ENCODE measurements at regions not wholly inside any gene's neighbourhood (a gene's known extent, or its start where the extent isn't known, plus 50 kb on each side); places are given as distances from the start of the nearest gene placed in this dataset.

- no peak for FAIRE-seq
- no peak overlapping the region for H3K9ac ChIP-seq (ENCODE audit: low read length)
These were observed 311.6 kb downstream of the PLK2 start for GRCh38 chr5:58148254-58148775.

DNA sequence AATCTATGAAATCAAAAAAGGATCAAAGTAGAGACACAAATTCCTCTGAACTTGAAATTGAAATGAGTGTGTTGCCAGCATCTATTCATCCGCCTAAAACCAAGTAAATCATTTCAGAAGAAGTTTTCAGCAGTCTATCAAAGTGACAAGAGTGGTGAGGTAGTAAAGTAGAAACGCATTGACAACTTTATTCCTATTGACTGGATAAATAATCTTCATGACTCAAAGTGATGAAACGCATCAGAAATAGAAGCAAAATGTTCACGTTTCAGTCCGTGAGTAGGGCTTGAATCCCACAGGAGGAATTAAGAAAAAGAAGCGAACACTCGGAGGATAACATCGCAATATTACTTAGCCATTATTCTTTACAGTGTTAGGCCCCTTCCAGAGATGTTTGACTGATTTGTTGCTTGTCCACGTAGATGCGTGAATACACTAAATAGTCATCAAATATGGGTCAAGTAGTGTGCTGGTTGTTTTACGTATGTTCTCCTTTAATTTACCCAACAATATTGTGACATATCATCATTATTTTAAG is 314.4 kb downstream of the PLK2 start:
- H3K79me2 ChIP-seq (ENCODE audit: insufficient read depth, low read length) = no peaks in the 10 kb centered on the region
- Mint-ChIP-seq H3K4me1 (ENCODE audit: low read depth, unreplicated experiment) (peaks cover 7% of the 10 kb centered on the region), H3K4me3 (ENCODE audit: unreplicated experiment) (no peak overlapping the region), H3K27me3 (ENCODE audit: low read depth, unreplicated experiment) (no peaks in the 10 kb centered on the region), H3K27ac (ENCODE audit: unreplicated experiment) (no peak overlapping the region), H3K36me3 (ENCODE audit: low read depth, unreplicated experiment) (no peaks in the 10 kb centered on the region), H3K9me3 (ENCODE audit: unreplicated experiment) (no peaks in the 10 kb centered on the region)
- H3K4me1 ChIP-seq (ENCODE audit: insufficient read depth, low read length) = no peaks in the 10 kb centered on the region
- no peaks in the 10 kb centered on the region for H3K36me3 ChIP-seq (ENCODE audit: insufficient read depth, low read length)
- no peak overlapping the region for H3K9ac ChIP-seq (ENCODE audit: low read length)
- H3K27me3 ChIP-seq (ENCODE audit: insufficient read depth, low read length) = no peaks in the 10 kb centered on the region
- DNase-seq (ENCODE audit: low read depth) (no peak), FAIRE-seq (no peak)
- no peak overlapping the region for H2AFZ ChIP-seq (ENCODE audit: low read depth, low read length)
- TF ChIP-seq CTCF (IDR thresholded peaks at IDR 0.05; ENCODE audit: insufficient read depth, low read depth, low read length) (no peak), EZH2 (IDR thresholded peaks at IDR 0.05; ENCODE audit: insufficient read depth, low read length) (no peak)
- H4K20me1 ChIP-seq (ENCODE audit: insufficient read depth, low read length) = no peaks in the 10 kb centered on the region
- no peak overlapping the region for H3K4me2 ChIP-seq (ENCODE audit: low read length)
- no peak overlapping the region for H3K4me3 ChIP-seq (ENCODE audit: insufficient read depth, low read depth, low read length)
- no peak overlapping the region for H3K27ac ChIP-seq (ENCODE audit: low read depth, low read length)
- no peaks in the 10 kb centered on the region for H3K9me3 ChIP-seq (ENCODE audit: insufficient read depth, low read depth, low read length)

More at GRCh38 chr5:58148254-58148775, 311.6 kb downstream of the PLK2 start:
- no peak overlapping the region for H3K4me3 Mint-ChIP-seq (ENCODE audit: unreplicated experiment)
- Histone ChIP-seq H3K79me2 (ENCODE audit: insufficient read depth, low read length) (no peaks in the 10 kb centered on the region), H3K27me3 (ENCODE audit: insufficient read depth, low read length) (no peaks in the 10 kb centered on the region), H3K4me1 (ENCODE audit: insufficient read depth, low read length) (no peaks in the 10 kb centered on the region), H2AFZ (ENCODE audit: low read depth, low read length) (no peak overlapping the region), H4K20me1 (ENCODE audit: insufficient read depth, low read length) (no peaks in the 10 kb centered on the region), H3K36me3 (ENCODE audit: insufficient read depth, low read length) (no peaks in the 10 kb centered on the region), H3K4me2 (ENCODE audit: low read length) (no peak overlapping the region), H3K4me3 (ENCODE audit: insufficient read depth, low read depth, low read length) (no peak overlapping the region), H3K27ac (ENCODE audit: low read depth, low read length) (no peak overlapping the region), H3K9me3 (ENCODE audit: insufficient read depth, low read depth, low read length) (no peaks in the 10 kb centered on the region)
- no peak for TF ChIP-seq EZH2 (IDR thresholded peaks at IDR 0.05; ENCODE audit: insufficient read depth, low read length)
- TF ChIP-seq CTCF (IDR thresholded peaks at IDR 0.05; ENCODE audit: insufficient read depth, low read depth, low read length) = no peak
- H3K36me3 Mint-ChIP-seq (ENCODE audit: low read depth, unreplicated experiment) = no peaks in the 10 kb centered on the region
- no peaks in the 10 kb centered on the region for H3K9me3 Mint-ChIP-seq (ENCODE audit: unreplicated experiment)
- H3K4me1 Mint-ChIP-seq (ENCODE audit: low read depth, unreplicated experiment) = peaks cover 7% of the 10 kb centered on the region
- H3K27ac Mint-ChIP-seq (ENCODE audit: unreplicated experiment) = no peak overlapping the region
- H3K27me3 Mint-ChIP-seq (ENCODE audit: low read depth, unreplicated experiment) = no peaks in the 10 kb centered on the region
- no peak for DNase-seq (ENCODE audit: low read depth)

GRCh38 chr5:58143727-58144126 is 316.2 kb downstream of the PLK2 start:
- H3K9me3 ChIP-seq (ENCODE audit: insufficient read depth, low read depth, low read length) = no peaks in the 10 kb centered on the region
- Mint-ChIP-seq H3K36me3 (ENCODE audit: low read depth, unreplicated experiment) (no peaks in the 10 kb centered on the region), H3K27me3 (ENCODE audit: low read depth, unreplicated experiment) (no peaks in the 10 kb centered on the region), H3K4me1 (ENCODE audit: low read depth, unreplicated experiment) (no peaks in the 10 kb centered on the region), H3K27ac (ENCODE audit: unreplicated experiment) (no peak overlapping the region), H3K9me3 (ENCODE audit: unreplicated experiment) (no peaks in the 10 kb centered on the region), H3K4me3 (ENCODE audit: unreplicated experiment) (no peak overlapping the region)
- no peak for DNase-seq (ENCODE audit: low read depth)
- no peak overlapping the region for H3K9ac ChIP-seq (ENCODE audit: low read length)
- H3K4me1 ChIP-seq (ENCODE audit: insufficient read depth, low read length) = no peaks in the 10 kb centered on the region
- no peaks in the 10 kb centered on the region for H3K36me3 ChIP-seq (ENCODE audit: insufficient read depth, low read length)
- no peaks in the 10 kb centered on the region for H4K20me1 ChIP-seq (ENCODE audit: insufficient read depth, low read length)
- H3K27me3 ChIP-seq (ENCODE audit: insufficient read depth, low read length) = no peaks in the 10 kb centered on the region
- H3K4me3 ChIP-seq (ENCODE audit: insufficient read depth, low read depth, low read length) = no peak overlapping the region
- FAIRE-seq = no peak
- no peak overlapping the region for H3K27ac ChIP-seq (ENCODE audit: low read depth, low read length)
- H2AFZ ChIP-seq (ENCODE audit: low read depth, low read length) = no peak overlapping the region
- H3K4me2 ChIP-seq (ENCODE audit: low read length) = no peak overlapping the region
- H3K79me2 ChIP-seq (ENCODE audit: insufficient read depth, low read length) = no peaks in the 10 kb centered on the region
- TF ChIP-seq CTCF (IDR thresholded peaks at IDR 0.05; ENCODE audit: insufficient read depth, low read depth, low read length) (no peak), EZH2 (IDR thresholded peaks at IDR 0.05; ENCODE audit: insufficient read depth, low read length) (no peak)
